ENCODE measurements at regions not wholly inside any gene's neighbourhood (a gene's known extent, or its start where the extent isn't known, plus 50 kb on each side); places are given as distances from the start of the nearest gene placed in this dataset.

DNA sequence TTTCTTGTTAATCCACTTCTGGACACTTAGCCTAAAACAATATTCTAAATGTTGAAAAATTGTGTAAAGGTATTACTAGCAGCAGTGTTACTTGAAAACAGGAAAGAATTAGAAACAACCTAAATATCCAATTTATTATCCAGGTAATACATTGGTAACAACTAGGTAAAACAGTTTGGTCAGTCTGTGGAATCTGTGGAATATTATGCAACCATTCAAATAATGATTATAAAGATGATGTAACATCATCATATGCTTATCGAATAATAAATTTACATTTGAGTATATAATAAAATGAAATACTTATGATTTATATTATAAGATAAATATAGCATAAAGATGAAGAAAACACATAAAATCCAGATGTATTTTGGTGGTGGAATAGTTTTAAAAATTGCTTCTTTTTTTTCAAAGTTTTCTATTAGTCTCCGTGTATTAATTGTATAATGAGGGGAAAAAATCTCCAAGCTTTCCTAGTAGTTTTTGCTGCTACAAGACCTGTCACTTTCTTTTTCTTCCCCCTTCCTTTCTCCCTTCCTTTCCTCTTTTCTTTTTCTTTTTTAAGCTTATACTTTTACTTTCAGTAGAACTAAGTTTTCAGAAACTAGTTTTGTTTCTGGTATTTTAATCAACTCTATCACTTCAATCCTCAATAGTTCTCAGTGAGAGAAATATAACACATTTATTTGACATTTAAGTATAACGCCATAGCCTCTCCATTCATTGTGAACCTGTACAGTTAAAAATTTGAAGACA is 197.8 kb upstream of the HMCN1 start:
- no peak overlapping the region for H3K27ac ChIP-seq (ENCODE audit: low read length)
- H3K4me1 ChIP-seq (ENCODE audit: insufficient read depth, low read length) = peaks cover 12% of the 10 kb centered on the region; the same call in 1 of the 2 replicates
- no peak overlapping the region for H3K4me3 ChIP-seq (ENCODE audit: low read length)
- peaks cover 8% of the 10 kb centered on the region; the same call in 1 of the 2 replicates for H3K27me3 ChIP-seq (ENCODE audit: insufficient read depth, low read length)
- no peaks in the 10 kb centered on the region for H3K36me3 ChIP-seq (ENCODE audit: insufficient read depth, low read depth, low read length)
- H3K9ac ChIP-seq (ENCODE audit: low read depth, low read length) = no peak overlapping the region
- H3K9me3 ChIP-seq (ENCODE audit: insufficient read depth, low read depth, low read length) = no peaks in the 10 kb centered on the region

DNA sequence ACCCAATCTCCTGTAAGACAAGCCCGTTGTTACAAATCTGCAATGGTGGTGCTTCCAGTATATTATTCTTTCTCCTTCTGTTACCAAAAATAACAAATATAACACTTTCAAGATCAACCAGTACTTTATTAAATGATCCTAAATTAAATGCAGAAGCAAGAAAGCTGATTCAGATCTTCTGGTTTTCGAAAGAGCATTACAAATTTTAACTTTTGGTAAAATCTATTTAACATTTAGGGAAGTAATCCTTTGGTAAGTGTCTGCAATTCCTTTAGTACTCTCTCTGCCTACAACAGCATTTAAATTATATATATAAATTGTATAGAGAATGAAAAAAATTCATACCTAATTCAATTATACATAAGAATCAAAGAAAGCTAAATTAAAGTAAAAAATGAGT is 198.6 kb upstream of the HMCN1 start:
- peaks cover 12% of the 10 kb centered on the region; the same call in 1 of the 2 replicates for H3K4me1 ChIP-seq (ENCODE audit: insufficient read depth, low read length)
- no peaks in the 10 kb centered on the region for H3K9me3 ChIP-seq (ENCODE audit: insufficient read depth, low read depth, low read length)
- no peak overlapping the region for H3K9ac ChIP-seq (ENCODE audit: low read depth, low read length)
- no peak overlapping the region for H3K4me3 ChIP-seq (ENCODE audit: low read length)
- H3K36me3 ChIP-seq (ENCODE audit: insufficient read depth, low read depth, low read length) = no peaks in the 10 kb centered on the region
- H3K27me3 ChIP-seq (ENCODE audit: insufficient read depth, low read length) = peaks cover 13% of the 10 kb centered on the region; the same call in 1 of the 2 replicates
- H3K27ac ChIP-seq (ENCODE audit: low read length) = no peak overlapping the region

DNA sequence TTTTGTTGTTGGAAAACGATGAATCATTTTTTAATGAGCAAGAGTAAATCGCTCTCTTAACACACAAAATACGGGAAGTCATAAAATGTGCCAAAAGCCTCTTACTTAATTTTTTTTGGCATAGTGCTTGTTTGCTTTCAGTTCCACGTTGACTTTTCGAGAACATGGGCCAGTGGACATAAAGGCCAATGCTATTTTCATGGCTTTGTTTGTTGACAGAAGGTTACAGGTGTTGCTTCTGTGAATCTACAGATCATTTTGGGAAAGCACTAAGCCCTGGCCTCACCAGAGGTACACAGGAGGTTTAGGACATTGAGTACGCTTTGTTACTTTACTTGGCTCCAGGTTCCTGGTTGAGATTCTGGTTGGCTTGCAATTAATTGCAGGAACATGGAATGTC is 199.4 kb upstream of the HMCN1 start:
- H3K9me3 ChIP-seq (ENCODE audit: insufficient read depth, low read depth, low read length) = no peaks in the 10 kb centered on the region
- no peak overlapping the region for H3K4me3 ChIP-seq (ENCODE audit: low read length)
- H3K36me3 ChIP-seq (ENCODE audit: insufficient read depth, low read depth, low read length) = no peaks in the 10 kb centered on the region
- peaks cover 18% of the 10 kb centered on the region; the same call in 1 of the 2 replicates for H3K27me3 ChIP-seq (ENCODE audit: insufficient read depth, low read length)
- H3K4me1 ChIP-seq (ENCODE audit: insufficient read depth, low read length) = peaks cover 12% of the 10 kb centered on the region; the same call in 1 of the 2 replicates
- H3K9ac ChIP-seq (ENCODE audit: low read depth, low read length) = no peak overlapping the region
- H3K27ac ChIP-seq (ENCODE audit: low read length) = no peak overlapping the region

- peaks cover 18% of the 10 kb centered on the region; the same call in 1 of the 2 replicates for H3K27me3 ChIP-seq (ENCODE audit: insufficient read depth, low read length)
- no peaks in the 10 kb centered on the region for H3K36me3 ChIP-seq (ENCODE audit: insufficient read depth, low read depth, low read length)
- H3K4me3 ChIP-seq (ENCODE audit: low read length) = no peak overlapping the region
- peaks cover 12% of the 10 kb centered on the region; the same call in 1 of the 2 replicates for H3K4me1 ChIP-seq (ENCODE audit: insufficient read depth, low read length)
- no peak overlapping the region for H3K27ac ChIP-seq (ENCODE audit: low read length)
- H3K9ac ChIP-seq (ENCODE audit: low read depth, low read length) = no peak overlapping the region
- no peaks in the 10 kb centered on the region for H3K9me3 ChIP-seq (ENCODE audit: insufficient read depth, low read depth, low read length)
Observed at GRCh38 chr1:185533596-185533995, 200.6 kb upstream of the HMCN1 start.

GRCh38 chr1:185532856-185533255 is 201.3 kb upstream of the HMCN1 start:
- peaks cover 18% of the 10 kb centered on the region; the same call in 1 of the 2 replicates for H3K27me3 ChIP-seq (ENCODE audit: insufficient read depth, low read length)
- no peaks in the 10 kb centered on the region for H3K36me3 ChIP-seq (ENCODE audit: insufficient read depth, low read depth, low read length)
- H3K9ac ChIP-seq (ENCODE audit: low read depth, low read length) = no peak overlapping the region
- no peak overlapping the region for H3K4me3 ChIP-seq (ENCODE audit: low read length)
- H3K9me3 ChIP-seq (ENCODE audit: insufficient read depth, low read depth, low read length) = no peaks in the 10 kb centered on the region
- H3K4me1 ChIP-seq (ENCODE audit: insufficient read depth, low read length) = peaks cover 12% of the 10 kb centered on the region; the same call in 1 of the 2 replicates
- no peak overlapping the region for H3K27ac ChIP-seq (ENCODE audit: low read length)

- peaks cover 10% of the 10 kb centered on the region; the same call in 1 of the 2 replicates for H3K27me3 ChIP-seq (ENCODE audit: insufficient read depth, low read length)
- H3K36me3 ChIP-seq (ENCODE audit: insufficient read depth, low read depth, low read length) = no peaks in the 10 kb centered on the region
- no peaks in the 10 kb centered on the region for H3K9me3 ChIP-seq (ENCODE audit: insufficient read depth, low read depth, low read length)
- H3K9ac ChIP-seq (ENCODE audit: low read depth, low read length) = no peak overlapping the region
- no peak overlapping the region for H3K27ac ChIP-seq (ENCODE audit: low read length)
- H3K4me1 ChIP-seq (ENCODE audit: insufficient read depth, low read length) = peaks cover 5% of the 10 kb centered on the region; the same call in 1 of the 2 replicates
- H3K4me3 ChIP-seq (ENCODE audit: low read length) = no peak overlapping the region
Observed at GRCh38 chr1:185531838-185532237, 202.4 kb upstream of the HMCN1 start.

- Histone ChIP-seq H3K9ac (ENCODE audit: low read depth, low read length) (no peak overlapping the region), H3K4me1 (ENCODE audit: insufficient read depth, low read length) (peaks cover 5% of the 10 kb centered on the region; the same call in 1 of the 2 replicates), H3K9me3 (ENCODE audit: insufficient read depth, low read depth, low read length) (no peaks in the 10 kb centered on the region), H3K36me3 (ENCODE audit: insufficient read depth, low read depth, low read length) (no peaks in the 10 kb centered on the region), H3K27me3 (ENCODE audit: insufficient read depth, low read length) (peaks cover 10% of the 10 kb centered on the region; the same call in 1 of the 2 replicates), H3K27ac (ENCODE audit: low read length) (no peak overlapping the region), H3K4me3 (ENCODE audit: low read length) (no peak overlapping the region)
Observed at GRCh38 chr1:185530215-185530614, 204.0 kb upstream of the HMCN1 start.

GRCh38 chr1:185529673-185530072 is 204.5 kb upstream of the HMCN1 start:
- Histone ChIP-seq H3K4me3 (ENCODE audit: low read length) (no peak overlapping the region), H3K4me1 (ENCODE audit: insufficient read depth, low read length) (peaks cover 5% of the 10 kb centered on the region; the same call in 1 of the 2 replicates), H3K9ac (ENCODE audit: low read depth, low read length) (no peak overlapping the region), H3K27me3 (ENCODE audit: insufficient read depth, low read length) (peaks cover 10% of the 10 kb centered on the region; the same call in 1 of the 2 replicates), H3K9me3 (ENCODE audit: insufficient read depth, low read depth, low read length) (no peaks in the 10 kb centered on the region), H3K36me3 (ENCODE audit: insufficient read depth, low read depth, low read length) (no peaks in the 10 kb centered on the region), H3K27ac (ENCODE audit: low read length) (no peak overlapping the region)

GRCh38 chr1:185528084-185528676 is 206.0 kb upstream of the HMCN1 start:
- Histone ChIP-seq H3K36me3 (ENCODE audit: insufficient read depth, low read depth, low read length) (no peaks in the 10 kb centered on the region), H3K9me3 (ENCODE audit: insufficient read depth, low read depth, low read length) (peaks cover 12% of the 10 kb centered on the region; the same call in 1 of the 2 replicates), H3K27ac (ENCODE audit: low read length) (no peak overlapping the region), H3K27me3 (ENCODE audit: insufficient read depth, low read length) (peaks cover 10% of the 10 kb centered on the region; the same call in 1 of the 2 replicates), H3K4me3 (ENCODE audit: low read length) (no peak overlapping the region), H3K9ac (ENCODE audit: low read depth, low read length) (no peak overlapping the region), H3K4me1 (ENCODE audit: insufficient read depth, low read length) (peaks cover 5% of the 10 kb centered on the region; the same call in 1 of the 2 replicates)

DNA sequence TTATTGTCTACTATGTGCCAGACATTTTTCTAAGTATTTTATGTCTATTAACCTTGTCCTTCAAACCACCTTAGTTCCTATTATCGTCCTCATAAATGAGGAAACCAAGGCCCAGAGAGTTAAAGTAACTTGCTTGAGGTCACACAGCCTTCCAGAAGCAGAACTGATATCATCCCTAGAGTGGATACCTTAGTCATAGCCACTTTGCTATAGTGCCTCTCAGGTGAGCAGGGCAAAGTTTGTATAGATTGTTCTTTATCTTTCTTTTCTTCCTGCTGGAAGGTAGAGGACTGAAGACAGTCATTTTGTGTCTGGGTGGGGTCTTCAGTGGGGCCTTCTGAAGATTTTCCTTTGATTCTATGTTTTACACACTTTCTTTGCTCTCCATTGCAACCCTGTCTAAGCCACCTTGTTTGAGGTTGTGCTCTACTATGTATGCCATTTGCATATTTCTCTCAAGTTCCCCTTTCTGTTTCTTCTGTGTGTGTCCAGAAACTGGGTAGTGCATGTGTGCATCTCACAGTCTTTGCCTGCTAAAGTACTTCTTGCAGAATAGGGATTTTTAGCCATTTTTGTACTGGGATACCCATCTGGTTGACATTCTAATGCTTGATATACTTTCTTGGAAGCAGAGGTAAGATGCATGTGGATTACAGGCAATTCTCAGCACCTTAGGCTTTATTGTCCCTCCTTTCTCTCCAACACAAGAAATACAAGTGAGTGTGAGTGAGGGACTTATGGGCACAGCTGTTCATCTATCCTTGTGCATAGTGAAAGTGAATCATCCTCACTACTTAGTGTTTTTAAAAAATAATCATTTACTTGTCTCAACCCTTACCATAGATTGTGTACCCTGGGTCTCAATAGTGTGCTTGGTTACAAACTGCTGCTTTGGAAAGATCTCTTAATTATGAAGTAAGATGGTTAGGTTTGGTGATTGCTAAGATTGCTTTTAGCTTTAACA is 207.6 kb upstream of the HMCN1 start:
- Histone ChIP-seq H3K4me3 (ENCODE audit: low read length) (no peak overlapping the region), H3K27me3 (ENCODE audit: insufficient read depth, low read length) (peaks cover 10% of the 10 kb centered on the region; the same call in 1 of the 2 replicates), H3K9ac (ENCODE audit: low read depth, low read length) (no peak overlapping the region), H3K36me3 (ENCODE audit: insufficient read depth, low read depth, low read length) (no peaks in the 10 kb centered on the region), H3K9me3 (ENCODE audit: insufficient read depth, low read depth, low read length) (peaks cover 16% of the 10 kb centered on the region; the same call in 1 of the 2 replicates), H3K4me1 (ENCODE audit: insufficient read depth, low read length) (no peaks in the 10 kb centered on the region; the same call in 1 of the 2 replicates), H3K27ac (ENCODE audit: low read length) (no peak overlapping the region)
